GM18498 (cell line): ENCODE measurements at regions not wholly inside any gene's neighbourhood (a gene's known extent, or its start where the extent isn't known, plus 50 kb on each side); places are given as distances from the start of the nearest gene placed in this dataset.

Experiments
- ATAC-seq: cut with Tn5 transposase; IDR thresholded peaks from one replicate; pipeline ENCODE4 v1.9.1; 2021; ENCODE audit warnings: mild to moderate bottlenecking, moderate library complexity; ENCODE audit not compliant: unreplicated experiment

GRCh38 chr3:162096874-162097273, 600.3 kb downstream of the OTOL1 start:
- ATAC-seq = no peak

GRCh38 chr3:162103808-162104207, 607.2 kb downstream of the OTOL1 start:
- ATAC-seq = no peak

GRCh38 chr3:162111861-162112260, 615.3 kb downstream of the OTOL1 start:
- no peak for ATAC-seq

GRCh38 chr3:162112719-162113118, 616.1 kb downstream of the OTOL1 start:
- no peak for ATAC-seq

- no peak for ATAC-seq
Measured at GRCh38 chr3:162117961-162118360, 621.4 kb downstream of the OTOL1 start.

- no peak for ATAC-seq
Measured at GRCh38 chr3:162119651-162120050, 623.0 kb downstream of the OTOL1 start.

GRCh38 chr3:162122405-162122804, 625.8 kb downstream of the OTOL1 start:
- ATAC-seq = no peak

- ATAC-seq = no peak
Measured at GRCh38 chr3:162125790-162126189, 629.2 kb downstream of the OTOL1 start.

- no peak for ATAC-seq
Measured at GRCh38 chr3:162130582-162130981, 634.0 kb downstream of the OTOL1 start.

GRCh38 chr3:162132981-162133380, 636.4 kb downstream of the OTOL1 start:
- no peak for ATAC-seq

- no peak for ATAC-seq
Measured at GRCh38 chr3:162134571-162134970, 638.0 kb downstream of the OTOL1 start.

- ATAC-seq = no peak
Measured at GRCh38 chr3:162136136-162136535, 639.5 kb downstream of the OTOL1 start.

- ATAC-seq = no peak
Measured at GRCh38 chr3:162138509-162138908, 641.9 kb downstream of the OTOL1 start.

GRCh38 chr3:162139841-162140240, 643.2 kb downstream of the OTOL1 start:
- ATAC-seq = no peak

- ATAC-seq = no peak
Measured at GRCh38 chr3:162141272-162141791, 644.7 kb downstream of the OTOL1 start.

GRCh38 chr3:162142511-162142910, 645.9 kb downstream of the OTOL1 start:
- ATAC-seq = no peak

GRCh38 chr3:162143180-162143579, 646.6 kb downstream of the OTOL1 start:
- ATAC-seq = no peak

GRCh38 chr3:162147996-162148395, 651.4 kb downstream of the OTOL1 start:
- no peak for ATAC-seq

- ATAC-seq = no peak
Measured at GRCh38 chr3:162150790-162151189, 654.2 kb downstream of the OTOL1 start.

- no peak for ATAC-seq
Measured at GRCh38 chr3:162152636-162153035, 656.0 kb downstream of the OTOL1 start.

GRCh38 chr3:162161595-162161994, 665.0 kb downstream of the OTOL1 start:
- ATAC-seq = no peak

- ATAC-seq = no peak
Measured at GRCh38 chr3:162165346-162165745, 668.7 kb downstream of the OTOL1 start.

- ATAC-seq = no peak
Measured at GRCh38 chr3:162166543-162166942, 669.9 kb downstream of the OTOL1 start.

GRCh38 chr3:162168715-162169114, 672.1 kb downstream of the OTOL1 start:
- no peak for ATAC-seq
